Osteocyte (in vitro differentiated cells): ENCODE measurements at regions not wholly inside any gene's neighbourhood (a gene's known extent, or its start where the extent isn't known, plus 50 kb on each side); places are given as distances from the start of the nearest gene placed in this dataset.
A peak's percentile ranks its signal among the peaks of the same experiment; 100 is the strongest.

Source experiments
- DNase-seq: peaks from one replicate; pipeline ENCODE4 v3.0.0; 2021; ENCODE audit warnings: mixed read lengths; ENCODE audit not compliant: unreplicated experiment; ENCODE audit errors: extremely low spot score
- H3K27ac Mint-ChIP-seq: one replicate; pipeline ENCODE4 v1.8.0; 2021; ENCODE audit warnings: mild to moderate bottlenecking, mixed read lengths; ENCODE audit not compliant: unreplicated experiment
- H3K27me3 Mint-ChIP-seq: one replicate; pipeline ENCODE4 v1.8.0; 2021; ENCODE audit warnings: mixed read lengths; ENCODE audit not compliant: unreplicated experiment
- H3K36me3 Mint-ChIP-seq: one replicate; pipeline ENCODE4 v1.8.0; 2021; ENCODE audit warnings: mixed read lengths; ENCODE audit not compliant: unreplicated experiment
- H3K4me1 Mint-ChIP-seq: one replicate; pipeline ENCODE4 v1.8.0; 2021; ENCODE audit warnings: mixed read lengths; ENCODE audit not compliant: unreplicated experiment
- H3K4me3 Mint-ChIP-seq: one replicate; pipeline ENCODE4 v1.8.0; 2021; ENCODE audit warnings: mild to moderate bottlenecking, moderate library complexity, mixed read lengths; ENCODE audit not compliant: unreplicated experiment
- H3K9me3 Mint-ChIP-seq: one replicate; pipeline ENCODE4 v1.8.0; 2021; ENCODE audit warnings: mixed read lengths; ENCODE audit not compliant: unreplicated experiment
- TF ChIP-seq, protein P1 (sequence below): fragments of 200-600 bp; sonication (generic); IDR thresholded peaks from 2 replicates; pipeline ENCODE4 v1.5.0; 2021; ENCODE audit warnings: antibody characterized with exemption, mild to moderate bottlenecking, moderate library complexity

DNA sequence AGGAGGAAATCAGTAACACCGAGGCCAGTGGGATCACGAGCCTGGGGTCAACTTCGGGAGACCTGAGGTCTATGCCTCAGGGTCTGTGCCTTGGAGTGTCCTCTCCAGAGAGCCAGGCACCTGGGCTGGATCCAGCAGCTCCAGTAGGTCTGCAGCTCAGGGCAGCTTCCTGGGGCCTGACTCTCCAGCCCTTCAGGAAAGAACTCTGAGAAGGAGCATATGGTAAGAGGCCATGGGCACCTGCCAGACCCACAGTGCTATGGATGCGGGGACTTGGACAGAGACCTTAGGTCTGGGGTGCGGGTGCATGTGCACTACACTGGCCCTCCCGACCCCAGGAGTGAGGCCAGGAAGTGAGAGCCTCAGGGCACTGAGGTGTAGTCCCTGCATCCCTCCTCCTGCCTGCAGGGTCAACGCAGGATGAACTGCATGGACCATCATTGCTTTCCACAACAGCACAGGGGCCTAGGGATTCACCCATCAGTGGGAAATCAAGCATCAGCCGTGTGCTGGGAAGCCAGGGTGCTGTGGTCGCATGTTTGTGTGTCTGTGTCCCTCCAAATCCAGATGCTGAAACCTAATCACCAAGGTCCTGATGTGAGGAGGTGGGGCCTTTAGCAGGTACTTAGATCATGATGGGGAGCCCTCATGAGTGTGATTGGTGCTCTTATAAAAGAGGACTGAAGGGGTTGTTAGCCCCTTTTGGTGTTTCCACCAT, 210.9 kb upstream of the CST7 start:
- Mint-ChIP-seq H3K36me3 (no peaks in the 10 kb centered on the region), H3K9me3 (no peaks in the 10 kb centered on the region), H3K27me3 (peaks cover 6% of the 10 kb centered on the region), H3K4me3 (no peak overlapping the region), H3K27ac (no peak overlapping the region), H3K4me1 (no peaks in the 10 kb centered on the region)
- TF ChIP-seq, protein P1, sequence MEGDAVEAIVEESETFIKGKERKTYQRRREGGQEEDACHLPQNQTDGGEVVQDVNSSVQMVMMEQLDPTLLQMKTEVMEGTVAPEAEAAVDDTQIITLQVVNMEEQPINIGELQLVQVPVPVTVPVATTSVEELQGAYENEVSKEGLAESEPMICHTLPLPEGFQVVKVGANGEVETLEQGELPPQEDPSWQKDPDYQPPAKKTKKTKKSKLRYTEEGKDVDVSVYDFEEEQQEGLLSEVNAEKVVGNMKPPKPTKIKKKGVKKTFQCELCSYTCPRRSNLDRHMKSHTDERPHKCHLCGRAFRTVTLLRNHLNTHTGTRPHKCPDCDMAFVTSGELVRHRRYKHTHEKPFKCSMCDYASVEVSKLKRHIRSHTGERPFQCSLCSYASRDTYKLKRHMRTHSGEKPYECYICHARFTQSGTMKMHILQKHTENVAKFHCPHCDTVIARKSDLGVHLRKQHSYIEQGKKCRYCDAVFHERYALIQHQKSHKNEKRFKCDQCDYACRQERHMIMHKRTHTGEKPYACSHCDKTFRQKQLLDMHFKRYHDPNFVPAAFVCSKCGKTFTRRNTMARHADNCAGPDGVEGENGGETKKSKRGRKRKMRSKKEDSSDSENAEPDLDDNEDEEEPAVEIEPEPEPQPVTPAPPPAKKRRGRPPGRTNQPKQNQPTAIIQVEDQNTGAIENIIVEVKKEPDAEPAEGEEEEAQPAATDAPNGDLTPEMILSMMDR: no peak
- DNase-seq: peak; percentile 75

- TF ChIP-seq, protein P1: no peak
- Mint-ChIP-seq H3K4me3 (no peak overlapping the region), H3K4me1 (no peaks in the 10 kb centered on the region), H3K27ac (no peak overlapping the region), H3K36me3 (no peaks in the 10 kb centered on the region), H3K9me3 (no peaks in the 10 kb centered on the region), H3K27me3 (peaks cover 6% of the 10 kb centered on the region)
- peak; percentile 51 for DNase-seq
Measured at GRCh38 chr20:24738981-24739633, 210.0 kb upstream of the CST7 start.

DNA sequence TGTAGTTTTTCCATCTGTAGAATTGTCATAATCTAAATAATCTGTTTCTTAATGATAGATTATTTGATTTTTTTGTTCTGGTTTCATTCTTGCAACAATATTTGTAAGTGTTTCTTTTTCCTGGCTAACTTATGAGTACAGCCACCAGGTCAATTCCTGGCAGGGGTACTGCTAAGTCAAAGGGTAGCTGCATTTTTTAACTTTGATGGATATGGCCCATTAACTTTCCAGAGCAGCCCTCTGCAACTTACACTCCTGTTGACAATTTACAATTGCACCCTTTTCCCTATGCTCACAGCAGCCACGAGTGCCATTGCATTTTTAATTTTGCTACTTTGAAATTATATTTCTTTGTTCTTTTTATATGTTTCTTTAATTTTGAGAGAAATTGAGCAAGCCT, 209.3 kb upstream of the CST7 start:
- Mint-ChIP-seq H3K4me3 (no peak overlapping the region), H3K27me3 (peaks cover 6% of the 10 kb centered on the region), H3K27ac (no peak overlapping the region), H3K9me3 (no peaks in the 10 kb centered on the region), H3K4me1 (no peaks in the 10 kb centered on the region), H3K36me3 (no peaks in the 10 kb centered on the region)
- no peak for DNase-seq
- TF ChIP-seq, protein P1: no peak

DNA sequence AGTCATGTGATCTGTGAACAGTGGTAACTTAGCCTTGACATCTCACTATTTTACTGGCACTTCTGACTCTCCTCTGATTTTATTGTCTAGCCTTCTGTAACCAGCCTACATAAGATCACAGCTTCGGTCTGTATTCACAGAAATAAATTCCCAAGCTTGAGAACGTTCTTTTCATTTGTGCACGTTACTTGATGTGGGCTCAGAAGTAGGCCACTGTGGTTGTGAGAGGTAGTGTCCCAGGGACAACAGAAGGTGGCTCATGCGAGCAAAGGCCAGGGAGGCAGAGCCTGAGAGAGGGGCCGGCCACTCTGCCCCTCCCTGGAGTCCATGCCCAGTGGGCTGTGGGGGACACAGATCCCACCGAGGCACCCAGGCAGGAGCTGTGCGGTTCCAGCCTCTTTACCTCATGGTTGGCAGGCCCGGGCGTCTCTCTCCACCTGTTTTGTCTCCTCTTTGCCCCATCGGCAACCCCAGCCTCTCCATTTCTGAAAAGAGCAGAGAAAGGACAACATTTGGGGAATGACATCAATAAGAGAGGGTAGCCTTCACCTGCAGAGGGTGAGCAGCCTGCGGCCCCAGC, 207.5 kb upstream of the CST7 start:
- H3K9me3 Mint-ChIP-seq: no peaks in the 10 kb centered on the region
- TF ChIP-seq, protein P1: no peak
- H3K4me3 Mint-ChIP-seq: no peak overlapping the region
- no peak for DNase-seq
- H3K4me1 Mint-ChIP-seq: no peaks in the 10 kb centered on the region
- H3K27me3 Mint-ChIP-seq: peaks cover 6% of the 10 kb centered on the region
- H3K36me3 Mint-ChIP-seq: no peaks in the 10 kb centered on the region
- no peak overlapping the region for H3K27ac Mint-ChIP-seq

DNA sequence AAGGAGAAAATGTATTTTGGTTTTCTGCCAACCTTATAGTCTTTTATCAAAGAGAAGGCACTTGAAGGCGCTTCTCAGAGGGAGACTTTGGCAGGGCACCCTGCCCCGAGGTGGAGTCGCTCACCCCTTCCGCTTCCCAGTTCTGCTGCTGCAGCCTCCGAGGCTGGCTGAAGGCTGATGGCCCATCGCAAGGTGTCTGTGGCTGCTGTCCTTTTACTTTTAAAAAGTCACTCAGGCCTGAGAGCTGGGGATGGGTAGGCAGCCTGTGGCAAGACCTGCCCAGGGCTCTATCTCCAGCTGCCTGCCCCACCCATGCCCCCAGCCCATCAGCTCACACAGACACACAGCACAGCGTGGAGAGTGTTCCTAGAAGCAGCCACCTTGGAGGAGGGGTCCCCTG, 206.6 kb upstream of the CST7 start:
- no peak overlapping the region for H3K27ac Mint-ChIP-seq
- H3K4me3 Mint-ChIP-seq: no peak overlapping the region
- no peaks in the 10 kb centered on the region for H3K4me1 Mint-ChIP-seq
- peaks cover 6% of the 10 kb centered on the region for H3K27me3 Mint-ChIP-seq
- DNase-seq: peak; percentile 68
- TF ChIP-seq, protein P1: no peak
- H3K9me3 Mint-ChIP-seq: no peaks in the 10 kb centered on the region
- H3K36me3 Mint-ChIP-seq: no peaks in the 10 kb centered on the region
